KMS-11 (cell line): ENCODE measurements at regions not wholly inside any gene's neighbourhood (a gene's known extent, or its start where the extent isn't known, plus 50 kb on each side); places are given as distances from the start of the nearest gene placed in this dataset.

Source experiments
- H2AFZ ChIP-seq: fragments of 200-600 bp; sonication (generic); 2 replicates; pipeline ENCODE4 v1.6.1; 2016; ENCODE audit warnings: antibody characterized with exemption, mixed run types, low read depth
- H3K27ac ChIP-seq: fragments of 200-600 bp; sonication (generic); 2 replicates; pipeline ENCODE4 v1.6.1; 2016; ENCODE audit warnings: mild to moderate bottlenecking, mixed run types
- H3K27me3 ChIP-seq: fragments of 200-600 bp; sonication (generic); 2 replicates; pipeline ENCODE4 v1.6.1; 2017; ENCODE audit warnings: mild to moderate bottlenecking, low read depth, mixed run types, moderate library complexity; ENCODE audit not compliant: insufficient read depth
- H3K36me3 ChIP-seq: fragments of 200-600 bp; sonication (generic); 2 replicates; pipeline ENCODE4 v1.6.1; 2017; ENCODE audit warnings: mild to moderate bottlenecking, mixed run types; ENCODE audit not compliant: insufficient read depth
- H3K4me1 ChIP-seq: fragments of 200-600 bp; sonication (generic); 2 replicates; pipeline ENCODE4 v1.6.1; 2016; ENCODE audit warnings: mild to moderate bottlenecking, low read depth, mixed run types; ENCODE audit not compliant: poor library complexity, severe bottlenecking
- H3K4me2 ChIP-seq: fragments of 200-600 bp; sonication (generic); 2 replicates; pipeline ENCODE4 v1.7.0; 2016; ENCODE audit warnings: mild to moderate bottlenecking, mixed run types
- H3K4me3 ChIP-seq: fragments of 200-600 bp; sonication (generic); IDR thresholded peaks from 2 replicates; pipeline ENCODE4 v1.6.1; 2017; ENCODE audit warnings: low read depth, low read length, mixed read lengths; ENCODE audit not compliant: insufficient read depth
- H3K79me2 ChIP-seq: fragments of 200-600 bp; sonication (generic); 2 replicates; pipeline ENCODE4 v1.6.1; 2016; ENCODE audit warnings: low read depth, mixed run types; ENCODE audit not compliant: insufficient read depth
- H3K9ac ChIP-seq: fragments of 200-600 bp; sonication (generic); 2 replicates; pipeline ENCODE4 v1.6.1; 2016; ENCODE audit warnings: mild to moderate bottlenecking, mixed run types
- H4K20me1 ChIP-seq: fragments of 200-600 bp; sonication (generic); 2 replicates; pipeline ENCODE4 v1.6.1; 2016; ENCODE audit warnings: mild to moderate bottlenecking, mixed run types; ENCODE audit not compliant: insufficient read depth
- TF ChIP-seq, protein P1 (sequence below): fragments of 200-600 bp; sonication (generic); conservative IDR thresholded peaks from 2 replicates; pipeline ENCODE4 v1.6.1; 2017; ENCODE audit warnings: low read depth, mild to moderate bottlenecking, antibody characterized with exemption, low read length, moderate library complexity, mixed read lengths

DNA sequence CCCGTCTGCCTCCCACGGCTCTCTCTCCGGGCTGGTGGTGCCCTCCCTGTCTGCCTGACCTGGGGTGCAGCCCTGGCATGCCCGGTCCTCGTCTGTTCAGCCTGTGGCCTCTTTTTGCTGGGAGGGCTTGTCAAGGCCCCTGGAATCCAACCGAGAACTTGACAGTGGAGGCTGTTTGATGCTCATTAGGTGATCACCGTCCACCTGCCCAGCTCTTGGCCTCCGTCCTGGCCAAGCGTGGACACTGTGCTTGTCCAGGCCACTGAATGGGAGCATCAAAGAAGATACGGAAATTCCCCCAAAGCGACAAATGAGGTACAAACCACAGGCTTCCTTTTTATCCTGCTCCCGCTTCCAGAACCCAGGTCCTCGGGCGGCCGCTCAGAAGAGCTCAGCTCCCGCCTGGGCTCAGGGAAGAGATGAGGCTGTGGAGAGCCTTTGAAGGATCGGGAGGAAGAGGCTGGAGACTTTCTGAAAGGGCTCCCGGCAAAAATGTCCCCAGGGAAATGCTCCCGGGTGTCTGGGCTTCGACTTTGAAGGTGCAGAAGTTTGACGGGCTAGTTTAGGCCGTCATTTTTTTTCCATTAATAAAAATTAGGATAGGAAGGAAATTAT, 1273.9 kb downstream of the BRD1 start:
- no peak overlapping the region for H2AFZ ChIP-seq
- no peaks in the 10 kb centered on the region for H3K79me2 ChIP-seq
- TF ChIP-seq, protein P1, sequence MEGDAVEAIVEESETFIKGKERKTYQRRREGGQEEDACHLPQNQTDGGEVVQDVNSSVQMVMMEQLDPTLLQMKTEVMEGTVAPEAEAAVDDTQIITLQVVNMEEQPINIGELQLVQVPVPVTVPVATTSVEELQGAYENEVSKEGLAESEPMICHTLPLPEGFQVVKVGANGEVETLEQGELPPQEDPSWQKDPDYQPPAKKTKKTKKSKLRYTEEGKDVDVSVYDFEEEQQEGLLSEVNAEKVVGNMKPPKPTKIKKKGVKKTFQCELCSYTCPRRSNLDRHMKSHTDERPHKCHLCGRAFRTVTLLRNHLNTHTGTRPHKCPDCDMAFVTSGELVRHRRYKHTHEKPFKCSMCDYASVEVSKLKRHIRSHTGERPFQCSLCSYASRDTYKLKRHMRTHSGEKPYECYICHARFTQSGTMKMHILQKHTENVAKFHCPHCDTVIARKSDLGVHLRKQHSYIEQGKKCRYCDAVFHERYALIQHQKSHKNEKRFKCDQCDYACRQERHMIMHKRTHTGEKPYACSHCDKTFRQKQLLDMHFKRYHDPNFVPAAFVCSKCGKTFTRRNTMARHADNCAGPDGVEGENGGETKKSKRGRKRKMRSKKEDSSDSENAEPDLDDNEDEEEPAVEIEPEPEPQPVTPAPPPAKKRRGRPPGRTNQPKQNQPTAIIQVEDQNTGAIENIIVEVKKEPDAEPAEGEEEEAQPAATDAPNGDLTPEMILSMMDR = no peak
- no peak overlapping the region for H3K4me2 ChIP-seq
- no peaks in the 10 kb centered on the region for H3K36me3 ChIP-seq
- H3K4me3 ChIP-seq = no peak overlapping the region
- H4K20me1 ChIP-seq = no peaks in the 10 kb centered on the region
- H3K27me3 ChIP-seq = no peaks in the 10 kb centered on the region
- H3K4me1 ChIP-seq = no peaks in the 10 kb centered on the region
- no peak overlapping the region for H3K27ac ChIP-seq
- H3K9ac ChIP-seq = no peak overlapping the region

DNA sequence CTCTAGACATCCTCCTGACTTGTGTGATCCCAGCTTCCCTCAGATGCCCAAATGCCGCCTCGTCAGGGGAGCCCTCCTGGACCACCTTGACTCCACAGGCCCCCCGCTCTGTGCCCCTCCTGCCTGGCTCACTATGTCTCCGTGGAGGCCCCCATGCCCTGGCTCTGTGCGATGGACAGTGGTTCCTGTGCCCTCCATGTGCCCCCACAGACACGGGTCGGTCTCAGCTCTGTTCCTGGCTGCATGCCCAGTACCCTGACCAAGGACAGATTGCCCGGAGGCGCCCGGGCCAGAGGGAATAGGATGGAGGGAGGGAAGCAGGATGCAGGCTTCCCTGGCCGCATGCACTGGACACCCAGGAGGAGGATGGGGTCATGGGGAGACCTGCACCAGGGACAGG, 1274.6 kb downstream of the BRD1 start:
- Histone ChIP-seq H3K27me3 (no peaks in the 10 kb centered on the region), H3K4me3 (no peak overlapping the region), H3K4me2 (no peak overlapping the region), H3K4me1 (no peaks in the 10 kb centered on the region), H3K9ac (no peak overlapping the region), H3K36me3 (no peaks in the 10 kb centered on the region), H2AFZ (no peak overlapping the region), H3K79me2 (no peaks in the 10 kb centered on the region), H3K27ac (no peak overlapping the region), H4K20me1 (no peaks in the 10 kb centered on the region)
- TF ChIP-seq, protein P1 = no peak

- H2AFZ ChIP-seq = no peak overlapping the region
- H3K4me2 ChIP-seq = no peak overlapping the region
- no peak overlapping the region for H3K4me3 ChIP-seq
- no peaks in the 10 kb centered on the region for H3K27me3 ChIP-seq
- no peaks in the 10 kb centered on the region for H3K4me1 ChIP-seq
- TF ChIP-seq, protein P1 = no peak
- H3K79me2 ChIP-seq = no peaks in the 10 kb centered on the region
- H4K20me1 ChIP-seq = no peaks in the 10 kb centered on the region
- no peak overlapping the region for H3K27ac ChIP-seq
- no peaks in the 10 kb centered on the region for H3K36me3 ChIP-seq
- H3K9ac ChIP-seq = no peak overlapping the region
These were observed 1275.9 kb downstream of the BRD1 start for GRCh38 chr22:48551716-48552268.

DNA sequence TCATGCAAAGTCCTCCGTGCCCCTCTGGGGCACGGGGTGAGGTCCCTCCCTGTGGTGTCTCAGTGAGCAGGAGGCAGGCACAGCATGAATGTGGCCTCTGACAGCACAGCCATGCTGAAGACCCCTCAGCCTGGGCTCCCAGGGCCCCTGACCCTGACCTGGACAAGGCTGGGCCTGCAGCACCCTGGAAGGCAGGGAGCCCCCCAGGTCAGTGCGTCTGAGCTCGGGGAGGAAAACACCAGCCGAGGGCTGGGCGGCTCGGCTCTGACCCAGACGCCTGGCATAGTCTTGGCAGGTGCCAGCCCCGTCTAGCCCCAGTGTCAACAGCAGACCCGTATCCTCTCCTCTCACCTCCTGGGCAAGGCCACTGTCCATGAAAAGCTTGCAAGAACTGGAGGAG, 1276.6 kb downstream of the BRD1 start:
- no peak overlapping the region for H3K27ac ChIP-seq
- H4K20me1 ChIP-seq = no peaks in the 10 kb centered on the region
- H3K36me3 ChIP-seq = no peaks in the 10 kb centered on the region
- TF ChIP-seq, protein P1 = no peak
- no peak overlapping the region for H3K4me2 ChIP-seq
- no peak overlapping the region for H3K9ac ChIP-seq
- no peaks in the 10 kb centered on the region for H3K27me3 ChIP-seq
- no peaks in the 10 kb centered on the region for H3K79me2 ChIP-seq
- no peak overlapping the region for H2AFZ ChIP-seq
- H3K4me1 ChIP-seq = no peaks in the 10 kb centered on the region
- no peak overlapping the region for H3K4me3 ChIP-seq
